ENCODE measurements at regions not wholly inside any gene's neighbourhood (a gene's known extent, or its start where the extent isn't known, plus 50 kb on each side); places are given as distances from the start of the nearest gene placed in this dataset.

- TF ChIP-seq CTCF (conservative IDR thresholded peaks at IDR 0.05; ENCODE audit: low read depth, low read length): no peak
- H3K4me3 ChIP-seq (ENCODE audit: low read depth, low read length): no peak overlapping the region
- no peak for DNase-seq (ENCODE audit: low read depth)
Observed at GRCh38 chr4:115229873-115230272, 116.5 kb upstream of the NDST4 start.

GRCh38 chr4:115228851-115229250 is 115.4 kb upstream of the NDST4 start:
- H3K4me3 ChIP-seq (ENCODE audit: low read depth, low read length): no peak overlapping the region
- no peak for TF ChIP-seq CTCF (conservative IDR thresholded peaks at IDR 0.05; ENCODE audit: low read depth, low read length)
- no peak for DNase-seq (ENCODE audit: low read depth)

- no peak for TF ChIP-seq CTCF (conservative IDR thresholded peaks at IDR 0.05; ENCODE audit: low read depth, low read length)
- DNase-seq (ENCODE audit: low read depth): no peak
- H3K4me3 ChIP-seq (ENCODE audit: low read depth, low read length): no peak overlapping the region
Observed at GRCh38 chr4:115222061-115222460, 108.6 kb upstream of the NDST4 start.

- H3K4me3 ChIP-seq (ENCODE audit: low read depth, low read length): no peak overlapping the region
- TF ChIP-seq CTCF (conservative IDR thresholded peaks at IDR 0.05; ENCODE audit: low read depth, low read length): no peak
- DNase-seq (ENCODE audit: low read depth): no peak
Observed at GRCh38 chr4:115219862-115220261, 106.4 kb upstream of the NDST4 start.

GRCh38 chr4:115219315-115219860 is 106.0 kb upstream of the NDST4 start:
- TF ChIP-seq CTCF (conservative IDR thresholded peaks at IDR 0.05; ENCODE audit: low read depth, low read length): no peak
- no peak overlapping the region for H3K4me3 ChIP-seq (ENCODE audit: low read depth, low read length)
- no peak for DNase-seq (ENCODE audit: low read depth)

- no peak overlapping the region for H3K4me3 ChIP-seq (ENCODE audit: low read depth, low read length)
- TF ChIP-seq CTCF (conservative IDR thresholded peaks at IDR 0.05; ENCODE audit: low read depth, low read length): no peak
- no peak for DNase-seq (ENCODE audit: low read depth)
Observed at GRCh38 chr4:115215935-115216334, 102.5 kb upstream of the NDST4 start.

GRCh38 chr4:115213716-115214115 is 100.3 kb upstream of the NDST4 start:
- no peak overlapping the region for H3K4me3 ChIP-seq (ENCODE audit: low read depth, low read length)
- TF ChIP-seq CTCF (conservative IDR thresholded peaks at IDR 0.05; ENCODE audit: low read depth, low read length): no peak
- no peak for DNase-seq (ENCODE audit: low read depth)
